Tibial nerve (tissue), 4 donors: ENCODE measurements at regions not wholly inside any gene's neighbourhood (a gene's known extent, or its start where the extent isn't known, plus 50 kb on each side); places are given as distances from the start of the nearest gene placed in this dataset.

Experiments used
- DNase-seq, 2 donors: peaks; one replicate each; pipeline ENCODE4 v3.0.0-alpha.2; 2019; ENCODE audit warnings: low spot score in 2 of 2
- H3K27ac ChIP-seq, 4 donors: fragments of 200-600 bp; sonication (generic) in 3 of 4; one replicate each; pipeline ENCODE4 v1.5.1; 2017 to 2019; ENCODE audit warnings: mild to moderate bottlenecking in 1 of 4
- H3K27me3 ChIP-seq, 2 donors: fragments of 200-600 bp; sonication (generic) in 1 of 2; one replicate each; pipeline versions ENCODE4 v1.5.1 to v1.6.0; 2017 to 2019
- H3K36me3 ChIP-seq, 3 donors: fragments of 200-600 bp; sonication (generic); one replicate each; pipeline ENCODE4 v1.5.1; 2018 to 2019
- H3K4me1 ChIP-seq, 4 donors: fragments of 200-600 bp; sonication (generic) in 3 of 4; one replicate each; pipeline ENCODE4 v1.5.1; 2017 to 2019
- H3K4me3 ChIP-seq, 4 donors: fragments of 200-600 bp; sonication (generic) in 3 of 4; one replicate each; pipeline ENCODE4 v1.5.1; 2017 to 2019; ENCODE audit warnings: mild to moderate bottlenecking in 1 of 4, moderate library complexity in 1 of 4
- H3K9me3 ChIP-seq, 4 donors: fragments of 200-600 bp; sonication (generic) in 3 of 4; one replicate each; pipeline ENCODE4 v1.5.1; 2017 to 2019
- CTCF ChIP-seq, 5 experiments: fragments of 200-600 bp in 3 of 5; fragments of 450-650 bp in 2 of 5; sonication (generic) in 3 of 5; IDR thresholded peaks; one replicate each; pipeline ENCODE4 v1.5.1; 2016 to 2019; ENCODE audit warnings: antibody characterized with exemption in 5 of 5, mild to moderate bottlenecking in 3 of 5, moderate library complexity in 2 of 5
- EP300 ChIP-seq, 2 donors: sonication (generic); formaldehyde crosslinking; IDR thresholded peaks; one replicate each; pipeline ENCODE4 v1.6.1; 2017; ENCODE audit warnings: antibody characterized with exemption in 2 of 2, mild to moderate bottlenecking in 1 of 2
- POLR2A ChIP-seq, 2 donors: fragments of 450-650 bp; IDR thresholded peaks; one replicate each; pipeline ENCODE4 v1.6.1; 2017; ENCODE audit warnings: antibody characterized with exemption in 2 of 2, mild to moderate bottlenecking in 2 of 2, moderate library complexity in 2 of 2
- WGBS, 2 donors: methylation state at CpG; one replicate each; pipeline ENCODE4 v1.1.5; 2018; 5-methylcytosine and 5-hydroxymethylcytosine counted together

GRCh38 chr4:78720994-78721677 is 55.0 kb upstream of the BMP2K start:
- Histone ChIP-seq H3K4me1 (peaks cover 0 to 17% (median 0%) of the 10 kb centered on the region in 4 donors), H3K4me3 (no peak overlapping the region), H3K27me3 (no peaks in the 10 kb centered on the region), H3K9me3 (no peaks in the 10 kb centered on the region), H3K36me3 (no peaks in the 10 kb centered on the region), H3K27ac (peak overlapping the region in 1 of 4 donors; percentile 21)
- TF ChIP-seq EP300 (IDR thresholded peaks at IDR 0.05) (peak in 1 of 2 donors; percentile 38), POLR2A (IDR thresholded peaks at IDR 0.05) (no peak)
- peak in 1 of 2 donors; percentile 7 for DNase-seq
- WGBS, 2 donors: 66 to 73% methylated on average over 10 of the region's 10 CpGs

- peak overlapping the region in 1 of 4 donors; percentile 21 for H3K27ac ChIP-seq
- H3K4me3 ChIP-seq: no peak overlapping the region
- DNase-seq: no peak
- no peak for TF ChIP-seq POLR2A (IDR thresholded peaks at IDR 0.05)
- TF ChIP-seq EP300 (IDR thresholded peaks at IDR 0.05): no peak
- no peak for TF ChIP-seq CTCF (IDR thresholded peaks at IDR 0.05)
- no peaks in the 10 kb centered on the region for H3K27me3 ChIP-seq
- WGBS, 2 donors: 64 to 72% methylated on average over 4 of the region's 4 CpGs
- peaks cover 0 to 17% (median 0%) of the 10 kb centered on the region in 4 donors for H3K4me1 ChIP-seq
- H3K36me3 ChIP-seq: no peaks in the 10 kb centered on the region
- no peaks in the 10 kb centered on the region for H3K9me3 ChIP-seq
These were observed 54.4 kb upstream of the BMP2K start for GRCh38 chr4:78721747-78722146.

- 61 to 67% methylated on average over 5 of the region's 5 CpGs for WGBS, 2 donors
These were observed 53.8 kb upstream of the BMP2K start for GRCh38 chr4:78722320-78722719.

GRCh38 chr4:78722878-78723277 is 53.3 kb upstream of the BMP2K start:
- Histone ChIP-seq H3K4me1 (peaks cover 0 to 17% (median 0%) of the 10 kb centered on the region in 4 donors), H3K36me3 (no peaks in the 10 kb centered on the region)

More at GRCh38 chr4:78722320-78722719, 53.8 kb upstream of the BMP2K start:
- Histone ChIP-seq H3K27me3 (no peaks in the 10 kb centered on the region), H3K4me1 (peaks cover 0 to 17% (median 0%) of the 10 kb centered on the region in 4 donors), H3K9me3 (no peaks in the 10 kb centered on the region), H3K4me3 (no peak overlapping the region), H3K27ac (peak overlapping the region in 1 of 4 donors; percentile 21), H3K36me3 (no peaks in the 10 kb centered on the region)
- TF ChIP-seq EP300 (IDR thresholded peaks at IDR 0.05) (no peak), CTCF (IDR thresholded peaks at IDR 0.05) (no peak), POLR2A (IDR thresholded peaks at IDR 0.05) (no peak)
- no peak for DNase-seq

More at GRCh38 chr4:78722878-78723277, 53.3 kb upstream of the BMP2K start:
- H3K27ac ChIP-seq: no peak overlapping the region
- TF ChIP-seq EP300 (IDR thresholded peaks at IDR 0.05) (no peak), CTCF (IDR thresholded peaks at IDR 0.05) (no peak), POLR2A (IDR thresholded peaks at IDR 0.05) (no peak)
- H3K9me3 ChIP-seq: no peaks in the 10 kb centered on the region
- no peak overlapping the region for H3K4me3 ChIP-seq
- no peaks in the 10 kb centered on the region for H3K27me3 ChIP-seq
- no peak for DNase-seq
